HepG2 (cell line): ENCODE measurements at regions not wholly inside any gene's neighbourhood (a gene's known extent, or its start where the extent isn't known, plus 50 kb on each side); places are given as distances from the start of the nearest gene placed in this dataset.

Experiments used
- CENPX ChIP-seq: sonication (generic); formaldehyde crosslinking; IDR thresholded peaks from 2 replicates; pipeline ENCODE4 v1.9.0; 2021; ENCODE audit warnings: mild to moderate bottlenecking, missing genetic modification reagents, moderate library complexity
- GABPA ChIP-seq, 2 experiments: IDR thresholded peaks; 2 replicates each; pipeline ENCODE4 v1.6.1; 2011 to 2016; ENCODE audit warnings: low read depth in 2 of 2, low read length in 1 of 2, missing biosample characterization in 1 of 2, missing genetic modification characterization in 1 of 2
- REXO4 ChIP-seq: sonication (generic); formaldehyde crosslinking; IDR thresholded peaks from 2 replicates; pipeline ENCODE4 v1.8.0; 2022; ENCODE audit warnings: missing genetic modification reagents, mild to moderate bottlenecking, borderline replicate concordance
- TCF7L2 ChIP-seq: IDR thresholded peaks from 2 replicates; pipeline ENCODE4 v1.6.1; 2011; ENCODE audit warnings: mild to moderate bottlenecking, low read depth, low read length, moderate library complexity

- TF ChIP-seq TCF7L2 (no peak), CENPX (no peak), GABPA (IDR thresholded peaks at IDR 0.05; ENCODE audit: low read depth, low read length) (no peak), GABPA (CRISPR knock-in tag; IDR thresholded peaks at IDR 0.05; ENCODE audit: low read depth) (no peak), REXO4 (CRISPR knock-in tag) (no peak)
Measured at GRCh38 chr21:25375675-25376074, 231.6 kb downstream of the MRPL39 start.
